HepG2 (cell line): ENCODE measurements at regions not wholly inside any gene's neighbourhood (a gene's known extent, or its start where the extent isn't known, plus 50 kb on each side); places are given as distances from the start of the nearest gene placed in this dataset.

Experiments used
- ATAC-seq: fragments of 200-7000 bp; cut with Tn5 transposase; 3 replicates; pipeline ENCODE4 v1.9.1; 2020; ENCODE audit warnings: mild to moderate bottlenecking, moderate library complexity
- BruUV-seq: library from RNA; stranded (reverse); fragments of 400-500 nt; replicated peaks from 2 replicates; lab custom pipeline; 2021; lab: Mats Ljungman, UMichigan
- CTCF ChIA-PET: fragments of 300-600 bp; formaldehyde crosslinking; extraction: SDS; loops from one replicate; lab custom pipeline; 2021; ENCODE audit warnings: low total read pairs, inconsistent platforms, low intra/inter-chr PET ratio; lab: Yijun Ruan, JAX
- POLR2A ChIA-PET: fragments of 350-600 bp; sonication (Branson Sonifier 250); formaldehyde crosslinking; loops from one replicate; lab custom pipeline; 2020; ENCODE audit warnings: antibody characterized with exemption, inconsistent platforms; lab: Yijun Ruan, JAX
- DNase-seq: peaks from one replicate; pipeline ENCODE4 v3.0.0-alpha.2; 2015; ENCODE audit warnings: low spot score
- FAIRE-seq: peaks from 3 replicates; lab custom pipeline; 2011; peaks lifted over from hg19 to GRCh38; lab: Jason Lieb, UNC
- H2AFZ ChIP-seq: one replicate; pipeline ENCODE4 v1.6.1; 2011; ENCODE audit warnings: low read length, inconsistent platforms
- H3K27ac ChIP-seq: fragments of 300-600 bp; 3 replicates; pipeline ENCODE4 v1.8.0; 2011; ENCODE audit warnings: mixed run types, mild to moderate bottlenecking, mixed read lengths, low read length, inconsistent platforms; ENCODE audit not compliant: insufficient read depth; ENCODE audit errors: extremely low read length
- H3K27me3 ChIP-seq, 2 experiments: fragments of 200-600 bp in 1 of 2; 2 replicates in 1 of 2; 3 replicates in 1 of 2; pipeline versions ENCODE4 v1.6.0 to v1.8.0; 2011; ENCODE audit warnings: low read length in 2 of 2, mild to moderate bottlenecking in 2 of 2, moderate library complexity in 2 of 2, inconsistent platforms in 1 of 2; ENCODE audit not compliant: insufficient read depth in 2 of 2, control insufficient read depth in 1 of 2
- H3K36me3 ChIP-seq, 2 experiments: fragments of 200-600 bp in 1 of 2; replicated peaks in 1 of 2; 2 replicates in 1 of 2; 3 replicates in 1 of 2; pipeline versions ENCODE4 v1.5.1 to v1.8.0; 2011; ENCODE audit warnings: low read length in 2 of 2, inconsistent platforms in 1 of 2; ENCODE audit not compliant: insufficient read depth in 2 of 2, control insufficient read depth in 1 of 2
- H3K4me1 ChIP-seq: 2 replicates; pipeline ENCODE4 v1.5.1; 2012; ENCODE audit warnings: low read length, inconsistent platforms; ENCODE audit not compliant: insufficient read depth
- H3K4me2 ChIP-seq: 2 replicates; pipeline ENCODE4 v1.6.0; 2011; ENCODE audit warnings: low read depth, low read length, inconsistent platforms
- H3K4me3 ChIP-seq, 3 experiments: fragments of 200-600 bp in 1 of 3; sonication (generic), shearing (Covaris generic) in 1 of 3; replicated peaks in 1 of 3; 2 replicates each; pipeline ENCODE4 v1.5.1; 2011 to 2016; ENCODE audit warnings: low read length in 3 of 3, inconsistent platforms in 2 of 3, low read depth in 2 of 3, mild to moderate bottlenecking in 2 of 3, control low read depth in 1 of 3, mixed read lengths in 1 of 3; ENCODE audit not compliant: insufficient read depth in 1 of 3
- H3K79me2 ChIP-seq: one replicate; pipeline ENCODE4 v1.6.1; 2011; ENCODE audit warnings: low read length, inconsistent platforms; ENCODE audit not compliant: insufficient read depth
- H3K9ac ChIP-seq: 2 replicates; pipeline ENCODE4 v1.6.0; 2011; ENCODE audit warnings: mild to moderate bottlenecking, low read depth, low read length, inconsistent platforms; ENCODE audit not compliant: insufficient read depth
- H3K9me3 ChIP-seq: 2 replicates; pipeline ENCODE4 v1.5.1; 2012; ENCODE audit warnings: mild to moderate bottlenecking, low read length
- H4K20me1 ChIP-seq: 2 replicates; pipeline ENCODE4 v1.6.0; 2011; ENCODE audit warnings: inconsistent platforms, mild to moderate bottlenecking, low read length, moderate library complexity; ENCODE audit not compliant: insufficient read depth
- HDAC6 ChIP-seq: fragments of 200-600 bp; sonication (generic); IDR thresholded peaks from 2 replicates; pipeline ENCODE4 v1.7.0; 2017; ENCODE audit warnings: mild to moderate bottlenecking, antibody characterized with exemption, low read length, low read depth
- HMGXB3 ChIP-seq: sonication (generic); formaldehyde crosslinking; IDR thresholded peaks from 2 replicates; pipeline ENCODE4 v1.4.0; 2020; ENCODE audit warnings: missing genetic modification reagents, borderline replicate concordance
- MAFF ChIP-seq: IDR thresholded peaks from 2 replicates; pipeline ENCODE4 v1.6.1; 2011; ENCODE audit warnings: low read depth, low read length, improper control_type of control experiment
- MLLT10 ChIP-seq: sonication (generic); formaldehyde crosslinking; IDR thresholded peaks from 2 replicates; pipeline ENCODE4 v1.4.0; 2020; ENCODE audit warnings: missing genetic modification reagents
- NBN ChIP-seq: fragments of 450-650 bp; conservative IDR thresholded peaks from 2 replicates; pipeline ENCODE4 v1.6.1; 2017
- NCOR1 ChIP-seq: fragments of 200-600 bp; sonication (generic); IDR thresholded peaks from 2 replicates; pipeline ENCODE4 v1.7.0; 2017; ENCODE audit warnings: antibody characterized with exemption, low read length, borderline replicate concordance
- SP140L ChIP-seq: sonication (generic); formaldehyde crosslinking; IDR thresholded peaks from 2 replicates; pipeline ENCODE4 v1.4.0; 2020; ENCODE audit warnings: missing genetic modification reagents, borderline replicate concordance
- TBX3 ChIP-seq: fragments of 450-650 bp; IDR thresholded peaks from 2 replicates; pipeline ENCODE4 v1.6.1; 2017; ENCODE audit warnings: antibody characterized with exemption, mild to moderate bottlenecking, inconsistent platforms, borderline replicate concordance
- ZNF280B ChIP-seq: sonication (generic); formaldehyde crosslinking; IDR thresholded peaks from 2 replicates; pipeline ENCODE4 v1.5.0; 2020; ENCODE audit warnings: missing genetic modification reagents, mild to moderate bottlenecking, borderline replicate concordance
- ZNF33B ChIP-seq: sonication (generic); formaldehyde crosslinking; IDR thresholded peaks from 2 replicates; pipeline ENCODE4 v1.5.1; 2020; ENCODE audit warnings: mild to moderate bottlenecking, missing genetic modification reagents
- ZNF709 ChIP-seq: sonication (generic); formaldehyde crosslinking; IDR thresholded peaks from 2 replicates; pipeline ENCODE4 v1.5.0; 2020; ENCODE audit warnings: mild to moderate bottlenecking, missing genetic modification reagents
- ZNF788 ChIP-seq: sonication (generic); formaldehyde crosslinking; IDR thresholded peaks from 2 replicates; pipeline ENCODE4 v1.5.0; 2020; ENCODE audit warnings: mild to moderate bottlenecking, missing genetic modification reagents, borderline replicate concordance
- WGBS: methylation state at CpG from one replicate; pipeline ENCODE4 v1.1.6; 2017; ENCODE audit warnings: low lambda C conversion rate; 5-methylcytosine and 5-hydroxymethylcytosine counted together
- in situ Hi-C: cut with HindIII; loops from 2 replicates; pipeline ENCODE4 v1.10.0; 2017; ENCODE audit warnings: low pct_unique_long_range_greater_than_20kb; ENCODE audit not compliant: extremely low pct_ligation_motif_present
- intact Hi-C: fragments of 100-400 bp; cut with micrococcal nuclease; formaldehyde crosslinking; loops from one replicate; pipeline ENCODE4 v1.10.0; 2022; ENCODE audit not compliant: unreplicated experiment
- TF ChIP-seq, protein P1 (sequence below): sonication (generic); formaldehyde crosslinking; IDR thresholded peaks from 2 replicates; pipeline ENCODE4 v1.5.0; 2020; ENCODE audit warnings: mild to moderate bottlenecking, missing genetic modification reagents

- H3K79me2 ChIP-seq: no peaks in the 10 kb centered on the region
- no peaks in the 10 kb centered on the region for H3K36me3 ChIP-seq
- no peak overlapping the region for H3K4me2 ChIP-seq
- no peaks in the 10 kb centered on the region for H3K9me3 ChIP-seq
- no peak overlapping the region for H3K9ac ChIP-seq
- no peaks in the 10 kb centered on the region for H4K20me1 ChIP-seq
- FAIRE-seq (no peak), DNase-seq (no peak), ATAC-seq (no peak)
- 4% methylated on average over 6 of the region's 6 CpGs for WGBS
- no peak overlapping the region for H3K27ac ChIP-seq
- H3K4me1 ChIP-seq: no peaks in the 10 kb centered on the region
- POLR2A ChIA-PET: no interaction called here
- no peak for TF ChIP-seq SP140L
- no peak for TF ChIP-seq MAFF
- TF ChIP-seq NBN: no peak
- no peak for TF ChIP-seq ZNF788 (CRISPR knock-in tag)
- no peak for TF ChIP-seq NCOR1
- TF ChIP-seq ZNF280B: no peak
- no peak for TF ChIP-seq TBX3
- TF ChIP-seq, protein P1, sequence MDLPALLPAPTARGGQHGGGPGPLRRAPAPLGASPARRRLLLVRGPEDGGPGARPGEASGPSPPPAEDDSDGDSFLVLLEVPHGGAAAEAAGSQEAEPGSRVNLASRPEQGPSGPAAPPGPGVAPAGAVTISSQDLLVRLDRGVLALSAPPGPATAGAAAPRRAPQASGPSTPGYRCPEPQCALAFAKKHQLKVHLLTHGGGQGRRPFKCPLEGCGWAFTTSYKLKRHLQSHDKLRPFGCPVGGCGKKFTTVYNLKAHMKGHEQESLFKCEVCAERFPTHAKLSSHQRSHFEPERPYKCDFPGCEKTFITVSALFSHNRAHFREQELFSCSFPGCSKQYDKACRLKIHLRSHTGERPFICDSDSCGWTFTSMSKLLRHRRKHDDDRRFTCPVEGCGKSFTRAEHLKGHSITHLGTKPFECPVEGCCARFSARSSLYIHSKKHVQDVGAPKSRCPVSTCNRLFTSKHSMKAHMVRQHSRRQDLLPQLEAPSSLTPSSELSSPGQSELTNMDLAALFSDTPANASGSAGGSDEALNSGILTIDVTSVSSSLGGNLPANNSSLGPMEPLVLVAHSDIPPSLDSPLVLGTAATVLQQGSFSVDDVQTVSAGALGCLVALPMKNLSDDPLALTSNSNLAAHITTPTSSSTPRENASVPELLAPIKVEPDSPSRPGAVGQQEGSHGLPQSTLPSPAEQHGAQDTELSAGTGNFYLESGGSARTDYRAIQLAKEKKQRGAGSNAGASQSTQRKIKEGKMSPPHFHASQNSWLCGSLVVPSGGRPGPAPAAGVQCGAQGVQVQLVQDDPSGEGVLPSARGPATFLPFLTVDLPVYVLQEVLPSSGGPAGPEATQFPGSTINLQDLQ: no peak
- no peak for TF ChIP-seq MLLT10 (CRISPR knock-in tag)
- TF ChIP-seq ZNF33B (CRISPR knock-in tag): no peak
- TF ChIP-seq HMGXB3 (CRISPR knock-in tag): no peak
- no peak for TF ChIP-seq HDAC6
- TF ChIP-seq ZNF709: no peak
- no peak overlapping the region for H3K4me3 ChIP-seq
- no peak overlapping the region for H2AFZ ChIP-seq
- intact Hi-C loops: no loop called here
- no peaks in the 10 kb centered on the region for H3K27me3 ChIP-seq
- CTCF ChIA-PET: no interaction called here
- no TSS peak for BruUV-seq
- in situ Hi-C loops: no loop called here
These were observed 75.8 kb upstream of the TSPAN2 start for GRCh38 chr1:115164940-115165705.
